ENCODE measurements at regions not wholly inside any gene's neighbourhood (a gene's known extent, or its start where the extent isn't known, plus 50 kb on each side); places are given as distances from the start of the nearest gene placed in this dataset.
A peak's percentile ranks its signal among the peaks of the same experiment; 100 is the strongest.

DNA sequence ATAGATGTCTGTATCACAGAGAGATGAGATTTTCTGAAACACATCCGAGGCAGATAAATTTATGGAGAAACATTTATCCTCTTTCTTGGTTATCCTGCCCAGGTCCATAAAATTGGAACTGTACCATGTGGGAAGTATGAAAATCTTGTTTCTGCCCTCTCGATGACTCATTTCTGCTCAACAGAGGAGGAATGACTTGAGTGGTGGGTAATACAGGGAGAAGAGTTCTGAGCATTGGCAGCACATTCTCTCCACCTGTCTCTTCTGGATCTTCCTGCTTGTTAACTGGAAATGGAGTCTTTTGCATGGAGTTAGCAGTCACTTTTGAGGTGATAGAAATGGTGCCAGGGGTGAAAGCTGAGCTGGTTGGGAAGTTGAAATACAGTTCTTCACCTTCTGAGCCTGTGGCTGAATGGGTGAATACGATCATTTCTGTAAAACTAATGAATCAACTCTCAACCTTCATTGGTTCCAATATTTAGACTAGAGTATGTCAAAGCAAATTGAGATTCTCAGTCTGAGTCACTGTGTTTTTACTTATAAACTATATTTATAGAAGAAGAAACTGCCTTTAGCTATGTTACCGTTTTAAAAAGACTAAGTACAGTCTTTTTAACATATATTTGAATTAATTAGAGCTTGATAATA lies 945.5 kb downstream of the SORCS3 start:
- peak overlapping the region; percentile 66 for H3K4me2 ChIP-seq (ENCODE audit: low read depth, low read length)
- H2BK20ac ChIP-seq (ENCODE audit: low read depth, low read length) = peak overlapping the region; percentile 92
- intact Hi-C loops (cut with micrococcal nuclease) (no loop called here), in situ Hi-C loops (cut with MboI; ENCODE audit: low sequenced_read_pairs) (no loop called here), dilution Hi-C loops (cut with HindIII; ENCODE audit: low sequenced_read_pairs, unreplicated experiment) (no loop called here)
- peak overlapping the region; percentile 84 for H2BK5ac ChIP-seq (ENCODE audit: low read depth, low read length, poor library complexity, severe bottlenecking)
- H3K27ac ChIP-seq (ENCODE audit: insufficient read depth, low read length) = peak overlapping the region; percentile 57; the same call in 1 of the 2 replicates
- H3K79me1 ChIP-seq (ENCODE audit: low read depth in 1 of 2, low read length in 2 of 2) = no peaks in the 10 kb centered on the region
- H4K8ac ChIP-seq (ENCODE audit: low read depth in 2 of 2, low read length in 2 of 2) = peak overlapping the region in 1 of 2 experiments; percentile 49; a peak in 1 of 4 replicates
- peak overlapping the region; percentile 90 for H2BK120ac ChIP-seq (ENCODE audit: low read depth, low read length)
- ChIA-PET CTCF (no interaction called here), POLR2A (ENCODE audit: unreplicated experiment) (no interaction called here)
- no peak overlapping the region for H2AFZ ChIP-seq (replicated peaks; ENCODE audit: low read length, poor library complexity)
- peak overlapping the region; percentile 94 for H3K18ac ChIP-seq (ENCODE audit: low read depth, low read length)
- H3K9me3 ChIP-seq (ENCODE audit: control insufficient read depth, insufficient read depth, low read length) = no peaks in the 10 kb centered on the region
- WGBS, 2 experiments (ENCODE audit: extremely low coverage in 2 of 2, insufficient read length in 1 of 2) = no CpG with 5 or more reads among the region's 4 CpGs
- H2BK15ac ChIP-seq (ENCODE audit: low read depth, low read length) = peak overlapping the region; percentile 27; the same call in 1 of the 3 replicates
- H3K23ac ChIP-seq (ENCODE audit: low read depth, low read length) = peak overlapping the region; percentile 65; the same call in 1 of the 2 replicates
- peak overlapping the region; percentile 85; the same call in 1 of the 2 replicates for H4K5ac ChIP-seq (ENCODE audit: low read depth, low read length)
- no peak overlapping the region for H3K4me3 ChIP-seq (ENCODE audit: insufficient read depth, low read depth, low read length)
- H3K4me1 ChIP-seq (ENCODE audit: control insufficient read depth, insufficient read depth, low read length) = peaks cover 5% of the 10 kb centered on the region
- H4K91ac ChIP-seq (ENCODE audit: insufficient read depth, low read depth, low read length) = peak overlapping the region; percentile 81; the same call in 1 of the 2 replicates
- no peak overlapping the region for H2AK9ac ChIP-seq (replicated peaks; ENCODE audit: low read depth, low read length, poor library complexity)
- peak overlapping the region; percentile 35; the same call in 1 of the 2 replicates for H3K56ac ChIP-seq (ENCODE audit: extremely low read depth, insufficient read depth, low read length)
- no peak overlapping the region for H3K14ac ChIP-seq (replicated peaks; ENCODE audit: low read depth, low read length)
- no peak overlapping the region; the same call in 1 of the 2 replicates for H2AK5ac ChIP-seq (ENCODE audit: low read depth, low read length)
- no peaks in the 10 kb centered on the region for H3K36me3 ChIP-seq (ENCODE audit: control insufficient read depth, insufficient read depth, low read length)
- no peaks in the 10 kb centered on the region for H4K20me1 ChIP-seq (ENCODE audit: insufficient read depth, low read length)
- no TSS peak for BruUV-seq (replicated peaks)
- H3K4ac ChIP-seq (ENCODE audit: low read depth, low read length) = peak overlapping the region; percentile 6
- no peak overlapping the region for H3K9ac ChIP-seq (ENCODE audit: low read depth, low read length)
- no peaks in the 10 kb centered on the region for H3K9me1 ChIP-seq (ENCODE audit: insufficient read depth, low read length)
- H3K27me3 ChIP-seq (ENCODE audit: control insufficient read depth, insufficient read depth, low read length) = no peaks in the 10 kb centered on the region
- no peak for TF ChIP-seq MAFK (IDR thresholded peaks at IDR 0.05; ENCODE audit: low read depth, low read length)
- TF ChIP-seq NFE2L2 (IDR thresholded peaks at IDR 0.05; ENCODE audit: low read depth, low read length) = no peak
- TF ChIP-seq, protein P1, sequence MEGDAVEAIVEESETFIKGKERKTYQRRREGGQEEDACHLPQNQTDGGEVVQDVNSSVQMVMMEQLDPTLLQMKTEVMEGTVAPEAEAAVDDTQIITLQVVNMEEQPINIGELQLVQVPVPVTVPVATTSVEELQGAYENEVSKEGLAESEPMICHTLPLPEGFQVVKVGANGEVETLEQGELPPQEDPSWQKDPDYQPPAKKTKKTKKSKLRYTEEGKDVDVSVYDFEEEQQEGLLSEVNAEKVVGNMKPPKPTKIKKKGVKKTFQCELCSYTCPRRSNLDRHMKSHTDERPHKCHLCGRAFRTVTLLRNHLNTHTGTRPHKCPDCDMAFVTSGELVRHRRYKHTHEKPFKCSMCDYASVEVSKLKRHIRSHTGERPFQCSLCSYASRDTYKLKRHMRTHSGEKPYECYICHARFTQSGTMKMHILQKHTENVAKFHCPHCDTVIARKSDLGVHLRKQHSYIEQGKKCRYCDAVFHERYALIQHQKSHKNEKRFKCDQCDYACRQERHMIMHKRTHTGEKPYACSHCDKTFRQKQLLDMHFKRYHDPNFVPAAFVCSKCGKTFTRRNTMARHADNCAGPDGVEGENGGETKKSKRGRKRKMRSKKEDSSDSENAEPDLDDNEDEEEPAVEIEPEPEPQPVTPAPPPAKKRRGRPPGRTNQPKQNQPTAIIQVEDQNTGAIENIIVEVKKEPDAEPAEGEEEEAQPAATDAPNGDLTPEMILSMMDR (conservative IDR thresholded peaks at IDR 0.05; ENCODE audit: low read depth, low read length) = no peak
- no peak for TF ChIP-seq RFX5 (IDR thresholded peaks at IDR 0.05; ENCODE audit: low read depth, low read length)
- TF ChIP-seq, protein P2, sequence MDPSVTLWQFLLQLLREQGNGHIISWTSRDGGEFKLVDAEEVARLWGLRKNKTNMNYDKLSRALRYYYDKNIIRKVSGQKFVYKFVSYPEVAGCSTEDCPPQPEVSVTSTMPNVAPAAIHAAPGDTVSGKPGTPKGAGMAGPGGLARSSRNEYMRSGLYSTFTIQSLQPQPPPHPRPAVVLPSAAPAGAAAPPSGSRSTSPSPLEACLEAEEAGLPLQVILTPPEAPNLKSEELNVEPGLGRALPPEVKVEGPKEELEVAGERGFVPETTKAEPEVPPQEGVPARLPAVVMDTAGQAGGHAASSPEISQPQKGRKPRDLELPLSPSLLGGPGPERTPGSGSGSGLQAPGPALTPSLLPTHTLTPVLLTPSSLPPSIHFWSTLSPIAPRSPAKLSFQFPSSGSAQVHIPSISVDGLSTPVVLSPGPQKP (IDR thresholded peaks at IDR 0.05; ENCODE audit: borderline replicate concordance, low read depth, low read length) = no peak
- TF ChIP-seq MAZ (IDR thresholded peaks at IDR 0.05; ENCODE audit: borderline replicate concordance, low read depth, low read length) = no peak
- no peak for TF ChIP-seq BHLHE40 (IDR thresholded peaks at IDR 0.05; ENCODE audit: low read depth, low read length)
- TF ChIP-seq, protein P3, sequence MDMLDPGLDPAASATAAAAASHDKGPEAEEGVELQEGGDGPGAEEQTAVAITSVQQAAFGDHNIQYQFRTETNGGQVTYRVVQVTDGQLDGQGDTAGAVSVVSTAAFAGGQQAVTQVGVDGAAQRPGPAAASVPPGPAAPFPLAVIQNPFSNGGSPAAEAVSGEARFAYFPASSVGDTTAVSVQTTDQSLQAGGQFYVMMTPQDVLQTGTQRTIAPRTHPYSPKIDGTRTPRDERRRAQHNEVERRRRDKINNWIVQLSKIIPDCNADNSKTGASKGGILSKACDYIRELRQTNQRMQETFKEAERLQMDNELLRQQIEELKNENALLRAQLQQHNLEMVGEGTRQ (IDR thresholded peaks at IDR 0.05; ENCODE audit: low read depth, low read length) = no peak
- TF ChIP-seq RCOR1 (IDR thresholded peaks at IDR 0.05; ENCODE audit: insufficient replicate concordance, low read length) = no peak
- no peak for TF ChIP-seq MXI1 (IDR thresholded peaks at IDR 0.05; ENCODE audit: borderline replicate concordance, low read depth, low read length)
- TF ChIP-seq SMC3 (IDR thresholded peaks at IDR 0.05; ENCODE audit: low read depth, low read length) = no peak
- TF ChIP-seq CHD1 (IDR thresholded peaks at IDR 0.05; ENCODE audit: low read depth, low read length) = no peak
- no peak for TF ChIP-seq CEBPB (IDR thresholded peaks at IDR 0.05; ENCODE audit: low read depth, low read length)
- no peak for TF ChIP-seq RAD21 (IDR thresholded peaks at IDR 0.05; ENCODE audit: low read length)
- TF ChIP-seq POLR2A (IDR thresholded peaks at IDR 0.05; ENCODE audit: low read depth, low read length) = no peak
- no peak; the same call in 1 of the 2 replicates for TF ChIP-seq FOS (IDR thresholded peaks at IDR 0.05; ENCODE audit: low read depth, low read length)
- DNase-seq (peak; percentile 41), ATAC-seq (ENCODE audit: low read depth) (no peak)
